OCI-LY3 (cell line): ENCODE measurements at regions not wholly inside any gene's neighbourhood (a gene's known extent, or its start where the extent isn't known, plus 50 kb on each side); places are given as distances from the start of the nearest gene placed in this dataset.

Source experiments
- EZH2phosphoT487 ChIP-seq: fragments of 200-600 bp; shearing (Covaris generic); IDR thresholded peaks from 2 replicates; pipeline ENCODE4 v1.6.1; 2018; ENCODE audit warnings: antibody characterized with exemption, mixed run types, low read depth
- TF ChIP-seq, protein P1 (sequence below): fragments of 200-600, 300-600 bp; sonication (generic); IDR thresholded peaks from 2 replicates; pipeline ENCODE4 v1.5.1; 2014; ENCODE audit warnings: antibody characterized with exemption, low read length, low read depth

DNA sequence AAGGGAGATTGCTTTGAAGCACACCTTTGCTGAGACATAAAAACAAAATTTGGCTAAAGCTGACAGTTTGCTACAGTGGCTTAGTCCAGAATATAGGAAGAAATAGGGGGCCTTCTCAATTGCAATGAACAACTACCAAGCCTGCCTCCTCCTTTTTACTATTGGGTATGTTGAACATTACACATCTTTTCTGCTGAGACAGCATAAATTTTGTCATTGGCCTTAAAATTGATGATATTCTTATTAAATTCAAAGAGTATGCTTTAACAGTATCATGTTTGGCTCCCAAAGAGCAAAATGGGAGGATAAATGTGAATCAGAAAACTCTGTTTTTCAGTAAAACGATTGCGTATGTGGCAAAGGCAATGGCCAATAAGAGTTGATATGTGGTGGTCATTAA, 721.9 kb upstream of the IGFBP7 start:
- TF ChIP-seq, protein P1, sequence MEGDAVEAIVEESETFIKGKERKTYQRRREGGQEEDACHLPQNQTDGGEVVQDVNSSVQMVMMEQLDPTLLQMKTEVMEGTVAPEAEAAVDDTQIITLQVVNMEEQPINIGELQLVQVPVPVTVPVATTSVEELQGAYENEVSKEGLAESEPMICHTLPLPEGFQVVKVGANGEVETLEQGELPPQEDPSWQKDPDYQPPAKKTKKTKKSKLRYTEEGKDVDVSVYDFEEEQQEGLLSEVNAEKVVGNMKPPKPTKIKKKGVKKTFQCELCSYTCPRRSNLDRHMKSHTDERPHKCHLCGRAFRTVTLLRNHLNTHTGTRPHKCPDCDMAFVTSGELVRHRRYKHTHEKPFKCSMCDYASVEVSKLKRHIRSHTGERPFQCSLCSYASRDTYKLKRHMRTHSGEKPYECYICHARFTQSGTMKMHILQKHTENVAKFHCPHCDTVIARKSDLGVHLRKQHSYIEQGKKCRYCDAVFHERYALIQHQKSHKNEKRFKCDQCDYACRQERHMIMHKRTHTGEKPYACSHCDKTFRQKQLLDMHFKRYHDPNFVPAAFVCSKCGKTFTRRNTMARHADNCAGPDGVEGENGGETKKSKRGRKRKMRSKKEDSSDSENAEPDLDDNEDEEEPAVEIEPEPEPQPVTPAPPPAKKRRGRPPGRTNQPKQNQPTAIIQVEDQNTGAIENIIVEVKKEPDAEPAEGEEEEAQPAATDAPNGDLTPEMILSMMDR = no peak
- no peak for TF ChIP-seq EZH2phosphoT487
